SK-N-SH (cell line): ENCODE measurements at regions not wholly inside any gene's neighbourhood (a gene's known extent, or its start where the extent isn't known, plus 50 kb on each side); places are given as distances from the start of the nearest gene placed in this dataset.

Experiments used
- CTCF ChIA-PET: fragments of 300-600, 350-600 bp; formaldehyde crosslinking; extraction: SDS; loops from one replicate; lab custom pipeline; 2021; lab: Yijun Ruan, JAX
- POLR2A ChIA-PET: fragments of 350-600 bp; sonication (Branson Sonifier 250); formaldehyde crosslinking; extraction: SDS; loops from one replicate; lab custom pipeline; 2020; ENCODE audit warnings: antibody characterized with exemption, inconsistent platforms; lab: Yijun Ruan, JAX
- DNase-seq: peaks from one replicate; pipeline ENCODE4 v3.0.0; 2012
- H2AFZ ChIP-seq: fragments of 200-600 bp; sonication (generic); 2 replicates; pipeline ENCODE4 v1.8.1; 2016; ENCODE audit warnings: antibody characterized with exemption, mild to moderate bottlenecking, low read depth
- H3F3A ChIP-seq: fragments of 200-600 bp; sonication (generic); replicated peaks from 2 replicates; pipeline ENCODE3; 2016; ENCODE audit warnings: antibody characterized with exemption, mild to moderate bottlenecking; ENCODE audit not compliant: insufficient read depth
- H3K27ac ChIP-seq, 2 experiments: fragments of 200-500 bp in 1 of 2; fragments of 200-600 bp in 1 of 2; sonication (Bioruptor generic) in 1 of 2; sonication (generic), shearing (Covaris generic) in 1 of 2; 2 replicates each; pipeline versions ENCODE4 v1.5.1 to v1.6.1; 2014 to 2016; ENCODE audit warnings: low read depth in 2 of 2, inconsistent platforms in 1 of 2, low read length in 1 of 2, mild to moderate bottlenecking in 1 of 2, mixed read lengths in 1 of 2
- H3K27me3 ChIP-seq: fragments of 200-600 bp; sonication (generic), shearing (Covaris generic); 2 replicates; pipeline ENCODE4 v1.6.1; 2016; ENCODE audit warnings: mixed run types; ENCODE audit not compliant: insufficient read depth
- H3K36me3 ChIP-seq, 2 experiments: fragments of 200-500 bp in 1 of 2; fragments of 200-600 bp in 1 of 2; sonication (Bioruptor generic) in 1 of 2; sonication (generic) in 1 of 2; replicated peaks in 1 of 2; 2 replicates each; pipeline versions ENCODE3 to v1.5.1; 2014 to 2016; ENCODE audit warnings: low read length in 1 of 2, mild to moderate bottlenecking in 1 of 2; ENCODE audit not compliant: insufficient read depth in 2 of 2, control insufficient read depth in 1 of 2
- H3K4me1 ChIP-seq, 2 experiments: fragments of 200-500 bp in 1 of 2; fragments of 200-600 bp in 1 of 2; sonication (Bioruptor generic) in 1 of 2; sonication (generic), shearing (Covaris generic) in 1 of 2; 2 replicates each; pipeline versions ENCODE4 v1.5.1 to v1.6.1; 2014 to 2016; ENCODE audit warnings: low read depth in 1 of 2, low read length in 1 of 2, mixed run types in 1 of 2; ENCODE audit not compliant: insufficient read depth in 2 of 2, control insufficient read depth in 1 of 2
- H3K4me2 ChIP-seq: fragments of 200-600 bp; sonication (generic), shearing (Covaris generic); 2 replicates; pipeline ENCODE4 v1.6.1; 2017; ENCODE audit warnings: mixed run types
- H3K4me3 ChIP-seq, 2 experiments: fragments of 200-500 bp in 1 of 2; fragments of 200-600 bp in 1 of 2; sonication (Bioruptor generic) in 1 of 2; sonication (generic), shearing (Covaris generic) in 1 of 2; 2 replicates each; pipeline versions ENCODE4 v1.5.1 to v1.8.1; 2014 to 2016; ENCODE audit warnings: low read depth in 2 of 2, inconsistent platforms in 1 of 2, low read length in 1 of 2, mild to moderate bottlenecking in 1 of 2, mixed read lengths in 1 of 2, moderate library complexity in 1 of 2
- H3K79me2 ChIP-seq: fragments of 200-600 bp; sonication (generic); 2 replicates; pipeline ENCODE4 v1.8.1; 2017; ENCODE audit warnings: mild to moderate bottlenecking; ENCODE audit not compliant: insufficient read depth
- H3K9ac ChIP-seq: fragments of 200-600 bp; sonication (generic); 2 replicates; pipeline ENCODE4 v1.6.1; 2017; ENCODE audit warnings: mixed run types
- H3K9me2 ChIP-seq: fragments of 200-600 bp; sonication (generic); 2 replicates; pipeline ENCODE4 v1.6.1; 2017; ENCODE audit warnings: mixed run types
- H3K9me3 ChIP-seq: fragments of 200-600 bp; sonication (generic); 2 replicates; pipeline ENCODE4 v1.6.1; 2017; ENCODE audit warnings: mixed run types, mild to moderate bottlenecking, moderate library complexity
- H4K20me1 ChIP-seq: fragments of 200-600 bp; sonication (generic); 2 replicates; pipeline ENCODE4 v1.6.1; 2017; ENCODE audit warnings: mild to moderate bottlenecking, mixed run types; ENCODE audit not compliant: insufficient read depth
- ELF1 ChIP-seq: IDR thresholded peaks from 2 replicates; pipeline ENCODE4 v1.4.0; 2012
- EP300 ChIP-seq, 2 experiments: IDR thresholded peaks; 2 replicates each; pipeline versions ENCODE4 v1.4.0 to v1.6.1; 2012; ENCODE audit warnings: borderline replicate concordance in 1 of 2, low read depth in 1 of 2, low read length in 1 of 2
- FOSL2 ChIP-seq: IDR thresholded peaks from 2 replicates; pipeline ENCODE4 v1.4.0; 2012; ENCODE audit warnings: low read depth, mild to moderate bottlenecking, moderate library complexity, borderline replicate concordance
- FOXJ3 ChIP-seq: sonication (generic); formaldehyde crosslinking; IDR thresholded peaks from 2 replicates; pipeline ENCODE4 v1.5.1; 2020; ENCODE audit warnings: mild to moderate bottlenecking, missing genetic modification reagents
- FOXM1 ChIP-seq: IDR thresholded peaks from 2 replicates; pipeline ENCODE4 v1.4.0; 2012; ENCODE audit warnings: low read depth, mild to moderate bottlenecking
- GABPA ChIP-seq: IDR thresholded peaks from 2 replicates; pipeline ENCODE4 v1.4.0; 2012; ENCODE audit warnings: low read depth, mild to moderate bottlenecking
- IRF3 ChIP-seq: fragments of 150-350 bp; IDR thresholded peaks from 2 replicates; pipeline ENCODE4 v1.6.1; 2016; ENCODE audit warnings: mild to moderate bottlenecking, low read depth, low read length
- MAX ChIP-seq: IDR thresholded peaks from 2 replicates; pipeline ENCODE4 v1.4.0; 2012; ENCODE audit warnings: low read depth
- MEF2A ChIP-seq: IDR thresholded peaks from 2 replicates; pipeline ENCODE4 v1.4.0; 2012; ENCODE audit warnings: low read depth, borderline replicate concordance
- MXI1 ChIP-seq: IDR thresholded peaks from 2 replicates; pipeline ENCODE4 v1.6.1; 2012; ENCODE audit warnings: mild to moderate bottlenecking, low read depth, low read length, improper control_type of control experiment
- NRF1 ChIP-seq: IDR thresholded peaks from 2 replicates; pipeline ENCODE4 v1.6.1; 2012; ENCODE audit warnings: low read depth, mild to moderate bottlenecking, low read length
- PBX3 ChIP-seq: IDR thresholded peaks from 2 replicates; pipeline ENCODE4; 2012
- POLR2AphosphoS5 ChIP-seq: IDR thresholded peaks from 2 replicates; pipeline ENCODE4 v1.6.1; 2012; ENCODE audit warnings: low read depth, low read length
- RCOR1 ChIP-seq: fragments of 150-350 bp; IDR thresholded peaks from 2 replicates; pipeline ENCODE4 v1.6.1; 2017; ENCODE audit warnings: antibody characterized with exemption, low read length
- REST ChIP-seq: IDR thresholded peaks from 2 replicates; pipeline ENCODE4 v1.6.1; 2012; ENCODE audit warnings: mild to moderate bottlenecking, low read depth, low read length, moderate library complexity
- USF1 ChIP-seq: IDR thresholded peaks from 2 replicates; pipeline ENCODE4 v1.4.0; 2012; ENCODE audit warnings: low read depth, borderline replicate concordance
- WGBS: methylation state at CpG from one replicate; pipeline ENCODE4 v1.1.6; 2017; ENCODE audit warnings: low lambda C conversion rate; 5-methylcytosine and 5-hydroxymethylcytosine counted together

GRCh38 chr5:85466423-85466822 is 1081.7 kb upstream of the EDIL3 start:
- no peak overlapping the region for H3K27ac ChIP-seq
- H3K9ac ChIP-seq = no peak overlapping the region
- no peaks in the 10 kb centered on the region for H3F3A ChIP-seq
- H3K9me3 ChIP-seq = no peaks in the 10 kb centered on the region
- no peak for DNase-seq
- no peaks in the 10 kb centered on the region for H3K79me2 ChIP-seq
- H3K4me1 ChIP-seq = no peaks in the 10 kb centered on the region
- H3K27me3 ChIP-seq = no peaks in the 10 kb centered on the region
- H4K20me1 ChIP-seq = no peaks in the 10 kb centered on the region
- no peak overlapping the region for H2AFZ ChIP-seq
- no peaks in the 10 kb centered on the region for H3K36me3 ChIP-seq
- no peak for TF ChIP-seq PBX3
- no peak for TF ChIP-seq IRF3
- no peak for TF ChIP-seq FOXJ3
- no peak for TF ChIP-seq POLR2AphosphoS5
- no peak for TF ChIP-seq FOXM1
- TF ChIP-seq MEF2A = no peak
- no peak for TF ChIP-seq FOSL2
- TF ChIP-seq EP300 (IDR thresholded peaks at IDR 0.05; ENCODE audit: borderline replicate concordance in 1 of 2, low read depth in 1 of 2, low read length in 1 of 2) = no peak
- TF ChIP-seq NRF1 = no peak
- TF ChIP-seq ELF1 = no peak
- no peak for TF ChIP-seq REST
- H3K4me2 ChIP-seq = no peak overlapping the region
- no peaks in the 10 kb centered on the region for H3K9me2 ChIP-seq
- 0% methylated on average over 1 of the region's 1 CpG for WGBS
- CTCF ChIA-PET = no interaction called here
- POLR2A ChIA-PET = no interaction called here
- no peak overlapping the region for H3K4me3 ChIP-seq

- H4K20me1 ChIP-seq = no peaks in the 10 kb centered on the region
- DNase-seq = no peak
- H3K79me2 ChIP-seq = no peaks in the 10 kb centered on the region
- H3F3A ChIP-seq = no peaks in the 10 kb centered on the region
- no peaks in the 10 kb centered on the region for H3K9me3 ChIP-seq
- H3K36me3 ChIP-seq = no peaks in the 10 kb centered on the region
- H3K27ac ChIP-seq = no peak overlapping the region
- H3K4me1 ChIP-seq = no peaks in the 10 kb centered on the region
- no peak overlapping the region for H3K4me3 ChIP-seq
- TF ChIP-seq ELF1 (no peak), MXI1 (no peak), USF1 (no peak), RCOR1 (no peak), REST (no peak), FOXM1 (no peak), EP300 (IDR thresholded peaks at IDR 0.05; ENCODE audit: borderline replicate concordance in 1 of 2, low read depth in 1 of 2, low read length in 1 of 2) (no peak), MAX (no peak), GABPA (no peak), POLR2AphosphoS5 (no peak)
- H3K9me2 ChIP-seq = no peaks in the 10 kb centered on the region
- CTCF ChIA-PET = no interaction called here
- POLR2A ChIA-PET = no interaction called here
- H3K9ac ChIP-seq = no peak overlapping the region
- H2AFZ ChIP-seq = no peak overlapping the region
- H3K27me3 ChIP-seq = no peaks in the 10 kb centered on the region
- no peak overlapping the region for H3K4me2 ChIP-seq
Observed at GRCh38 chr5:85472749-85473148, 1088.1 kb upstream of the EDIL3 start.
